Omental fat pad (tissue), 3 donors: ENCODE measurements at regions not wholly inside any gene's neighbourhood (a gene's known extent, or its start where the extent isn't known, plus 50 kb on each side); places are given as distances from the start of the nearest gene placed in this dataset.
"Not testable (repeated sequence)": the region's sequence is repeated elsewhere in the genome, so short reads cannot be mapped to it uniquely, and the experiment has no call there.

Source experiments
- ATAC-seq: fragments of 150-250 bp; one replicate; pipeline ENCODE4 v1.9.1; 2016; ENCODE audit warnings: mild to moderate bottlenecking, moderate library complexity; ENCODE audit not compliant: low FRiP score
- DNase-seq: peaks from one replicate; pipeline ENCODE4 v3.0.0-alpha.2; 2019; ENCODE audit warnings: low spot score
- TF ChIP-seq, protein P1 (sequence below), 3 donors: fragments of 450-650 bp; IDR thresholded peaks; one replicate each; pipeline ENCODE4 v1.5.1; 2016 to 2017; ENCODE audit warnings: antibody characterized with exemption in 3 of 3, mild to moderate bottlenecking in 3 of 3, moderate library complexity in 2 of 3

DNA sequence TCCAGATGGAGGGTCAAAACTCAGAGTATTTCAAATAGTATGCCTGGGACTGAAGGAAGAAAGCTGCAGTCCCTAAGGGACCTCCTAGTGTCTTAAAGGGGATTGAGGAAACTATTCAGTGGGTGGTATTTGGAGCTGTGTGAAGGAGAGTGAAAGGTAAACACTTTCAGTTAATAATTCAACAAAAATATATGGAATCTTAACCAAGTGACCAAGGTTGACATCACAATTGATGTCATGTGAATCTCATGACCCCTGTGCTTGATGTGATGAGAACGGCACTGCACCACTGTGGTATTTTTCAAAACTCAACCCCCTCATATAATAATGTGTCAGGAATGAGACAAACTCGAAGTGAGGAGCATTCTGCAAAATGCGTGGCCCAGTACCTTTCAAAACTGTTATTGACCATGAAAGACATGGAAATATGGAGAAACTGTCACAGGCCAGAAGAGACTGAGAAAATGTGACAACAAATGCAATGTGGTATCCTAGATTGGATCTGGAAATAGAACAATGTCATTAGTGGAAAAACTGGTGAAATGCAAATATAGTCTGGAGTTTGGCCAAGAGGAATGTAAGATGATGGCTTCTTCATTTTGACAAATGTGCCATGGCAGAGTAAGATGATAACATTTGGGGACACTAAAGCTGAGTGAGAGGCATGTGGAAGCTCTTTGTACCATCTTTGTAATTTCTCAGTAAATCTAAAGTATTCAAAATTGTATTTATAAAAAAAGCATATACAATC is 553.9 kb downstream of the RFC3 start:
- ATAC-seq (no peak), DNase-seq (no peak)
- TF ChIP-seq, protein P1, sequence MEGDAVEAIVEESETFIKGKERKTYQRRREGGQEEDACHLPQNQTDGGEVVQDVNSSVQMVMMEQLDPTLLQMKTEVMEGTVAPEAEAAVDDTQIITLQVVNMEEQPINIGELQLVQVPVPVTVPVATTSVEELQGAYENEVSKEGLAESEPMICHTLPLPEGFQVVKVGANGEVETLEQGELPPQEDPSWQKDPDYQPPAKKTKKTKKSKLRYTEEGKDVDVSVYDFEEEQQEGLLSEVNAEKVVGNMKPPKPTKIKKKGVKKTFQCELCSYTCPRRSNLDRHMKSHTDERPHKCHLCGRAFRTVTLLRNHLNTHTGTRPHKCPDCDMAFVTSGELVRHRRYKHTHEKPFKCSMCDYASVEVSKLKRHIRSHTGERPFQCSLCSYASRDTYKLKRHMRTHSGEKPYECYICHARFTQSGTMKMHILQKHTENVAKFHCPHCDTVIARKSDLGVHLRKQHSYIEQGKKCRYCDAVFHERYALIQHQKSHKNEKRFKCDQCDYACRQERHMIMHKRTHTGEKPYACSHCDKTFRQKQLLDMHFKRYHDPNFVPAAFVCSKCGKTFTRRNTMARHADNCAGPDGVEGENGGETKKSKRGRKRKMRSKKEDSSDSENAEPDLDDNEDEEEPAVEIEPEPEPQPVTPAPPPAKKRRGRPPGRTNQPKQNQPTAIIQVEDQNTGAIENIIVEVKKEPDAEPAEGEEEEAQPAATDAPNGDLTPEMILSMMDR (IDR thresholded peaks at IDR 0.05) = no peak

DNA sequence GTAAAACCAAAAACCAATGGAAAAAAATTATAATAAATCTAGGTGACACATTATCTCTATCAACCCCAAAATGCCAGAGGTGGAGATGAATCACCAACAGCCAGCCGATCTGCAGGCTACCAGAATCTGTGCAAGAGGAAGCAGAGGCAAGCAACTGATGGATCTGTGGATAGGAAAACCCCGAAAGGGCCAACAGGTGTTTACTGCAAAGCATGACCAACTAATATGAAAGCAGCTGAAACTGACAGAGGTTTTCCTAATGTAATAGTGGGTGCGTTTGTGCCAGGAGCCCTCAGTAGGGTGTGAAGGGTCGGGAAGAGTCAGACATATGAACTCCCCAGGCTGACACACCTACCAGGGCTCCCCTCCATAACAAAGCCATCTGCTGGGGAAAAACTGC is 554.6 kb downstream of the RFC3 start:
- no peak for DNase-seq
- TF ChIP-seq, protein P1 (IDR thresholded peaks at IDR 0.05) = no peak
- ATAC-seq = no peak

DNA sequence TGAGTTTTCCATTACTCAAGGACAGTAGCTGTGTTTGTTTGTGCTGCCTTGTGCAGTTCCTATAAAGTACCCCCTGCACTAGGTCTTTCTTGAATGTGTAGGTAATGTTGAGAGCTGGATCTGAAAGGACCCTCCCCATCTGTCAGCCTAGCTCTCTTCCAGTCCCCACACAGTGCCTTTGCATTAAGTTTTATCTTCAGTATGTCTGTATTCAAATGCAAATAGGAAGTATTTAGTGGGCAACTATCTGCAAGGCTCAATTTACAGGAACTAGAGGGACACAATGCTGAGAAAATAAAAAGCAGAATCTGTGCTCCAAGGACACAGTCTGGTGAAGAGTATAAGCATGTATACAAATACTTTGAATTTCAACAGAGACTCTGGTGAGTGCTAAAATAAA is 558.5 kb downstream of the RFC3 start:
- ATAC-seq (no peak), DNase-seq (no peak)
- TF ChIP-seq, protein P1 (IDR thresholded peaks at IDR 0.05) = no peak

DNA sequence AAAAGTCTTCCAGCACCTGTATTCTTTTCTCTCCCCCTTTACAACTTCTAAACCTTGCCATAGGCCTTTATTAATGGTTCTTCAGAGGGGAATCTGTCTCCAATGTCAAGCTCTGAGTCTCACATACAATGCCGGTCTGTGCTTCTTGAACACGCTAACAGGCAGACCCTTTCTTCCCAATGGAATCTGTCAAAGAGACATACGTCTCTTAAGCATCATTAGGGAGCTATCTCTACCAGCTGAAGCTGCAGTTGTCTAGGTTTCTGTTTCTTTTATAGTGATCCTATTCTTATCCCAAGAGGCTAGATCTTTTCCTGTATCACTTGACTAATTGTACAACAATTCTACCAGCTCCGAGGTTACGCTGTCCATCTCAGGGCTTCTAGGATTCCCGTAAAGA is 560.8 kb upstream of the NBEA start:
- no peak for DNase-seq
- ATAC-seq = no peak
- TF ChIP-seq, protein P1 (IDR thresholded peaks at IDR 0.05) = no peak

DNA sequence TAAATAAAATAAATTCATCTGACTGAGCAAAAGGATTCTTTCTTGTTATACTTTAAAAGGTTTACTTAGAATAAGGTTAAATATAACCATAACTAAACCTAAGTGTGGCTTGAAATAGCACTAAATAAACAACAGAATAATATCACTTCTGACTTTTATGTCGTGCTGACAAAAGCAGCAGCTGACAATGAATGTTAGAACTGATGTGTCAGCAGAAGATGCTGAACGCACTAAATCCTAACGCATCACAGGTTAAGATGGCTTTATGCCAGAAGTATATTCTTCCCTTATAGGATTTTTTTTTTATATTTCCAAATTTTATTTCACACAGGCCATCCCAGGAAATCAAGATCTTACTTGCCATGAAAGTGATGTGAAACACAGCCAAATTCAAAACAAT is 558.3 kb upstream of the NBEA start:
- no peak for ATAC-seq
- TF ChIP-seq, protein P1 (IDR thresholded peaks at IDR 0.05) = no peak
- no peak for DNase-seq

DNA sequence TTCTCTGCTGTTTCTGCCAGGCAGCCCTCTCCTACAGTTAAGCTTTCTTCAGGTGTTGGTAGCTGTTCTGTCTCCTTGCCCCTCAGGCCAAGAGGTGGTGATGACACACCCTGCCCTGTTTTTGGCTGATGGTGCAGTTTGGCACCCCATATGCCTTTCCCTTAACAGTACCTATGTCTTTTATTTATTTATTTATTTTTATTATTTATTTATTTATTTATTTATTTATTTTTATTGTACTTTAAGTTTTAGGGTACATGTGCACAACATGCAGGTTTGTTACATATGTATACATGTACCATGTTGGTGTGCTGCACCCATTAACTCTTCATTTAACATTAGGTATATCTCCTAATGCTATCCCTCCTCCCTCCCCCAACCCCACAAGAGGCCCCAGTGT is 555.8 kb upstream of the NBEA start:
- DNase-seq, ATAC-seq: not testable (repeated sequence)

DNA sequence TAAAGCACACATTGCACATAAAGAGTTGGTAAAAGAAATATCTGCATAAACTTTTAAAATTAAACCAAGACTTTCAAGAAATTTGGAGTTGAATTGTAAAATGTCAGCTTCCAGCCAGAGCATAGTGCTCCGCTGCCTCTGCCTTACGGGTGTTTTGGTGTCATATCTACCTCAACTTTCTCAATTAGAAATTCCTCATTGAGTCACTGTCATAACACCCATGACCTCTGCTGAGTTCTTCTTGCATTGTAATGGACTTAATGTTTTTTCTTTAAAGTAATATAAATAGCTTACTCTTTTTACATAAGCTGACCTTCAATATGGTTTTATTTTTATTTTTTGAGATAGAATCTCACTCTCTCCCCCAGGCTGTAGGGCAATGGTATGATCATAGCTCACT is 551.0 kb upstream of the NBEA start:
- TF ChIP-seq, protein P1 (IDR thresholded peaks at IDR 0.05) = no peak
- DNase-seq = no peak
- ATAC-seq = no peak
